Large intestine (tissue), 3 donors: ENCODE measurements at regions not wholly inside any gene's neighbourhood (a gene's known extent, or its start where the extent isn't known, plus 50 kb on each side); places are given as distances from the start of the nearest gene placed in this dataset.
A peak's percentile ranks its signal among the peaks of the same experiment; 100 is the strongest.
"Not testable (repeated sequence)": the region's sequence is repeated elsewhere in the genome, so short reads cannot be mapped to it uniquely, and the experiment has no call there.

Experiments
- DNase-seq, 2 donors: peaks; one replicate each; pipeline versions ENCODE4 v3.0.0 to v3.0.0-alpha.2; 2013
- H3K27ac ChIP-seq: one replicate; pipeline ENCODE4 v1.5.1; 2013; ENCODE audit warnings: low read length
- H3K27me3 ChIP-seq: 2 replicates; pipeline ENCODE4 v1.6.1; 2013; ENCODE audit warnings: low read length; ENCODE audit not compliant: control insufficient read depth, insufficient read depth
- H3K36me3 ChIP-seq: 2 replicates; pipeline ENCODE4 v1.6.1; 2013; ENCODE audit warnings: low read length; ENCODE audit not compliant: control insufficient read depth, insufficient read depth
- H3K4me1 ChIP-seq: one replicate; pipeline ENCODE4 v1.6.1; 2013; ENCODE audit warnings: low read length; ENCODE audit not compliant: control insufficient read depth, insufficient read depth
- H3K4me3 ChIP-seq: one replicate; pipeline ENCODE4 v1.5.1; 2013; ENCODE audit warnings: low read length
- H3K9me3 ChIP-seq: one replicate; pipeline ENCODE4 v1.6.1; 2013; ENCODE audit warnings: mild to moderate bottlenecking, low read depth, low read length, moderate library complexity; ENCODE audit not compliant: control insufficient read depth
- WGBS: methylation state at CpG from one replicate; pipeline ENCODE4 v1.1.5; 2013; ENCODE audit warnings: low lambda C conversion rate; ENCODE audit not compliant: insufficient coverage; 5-methylcytosine and 5-hydroxymethylcytosine counted together

- not testable (repeated sequence) for H3K4me1 ChIP-seq, H3K27ac ChIP-seq, H3K4me3 ChIP-seq, H3K9me3 ChIP-seq, DNase-seq, H3K36me3 ChIP-seq, H3K27me3 ChIP-seq
- WGBS, result no CpG with 5 or more reads among the region's 2 CpGs
Measured at GRCh38 chr2:110394769-110395168, 77.8 kb downstream of the LIMS4 start.

GRCh38 chr2:110392366-110392765 lies 80.2 kb downstream of the LIMS4 start:
- H3K4me1 ChIP-seq, H3K27me3 ChIP-seq, H3K36me3 ChIP-seq, DNase-seq, H3K9me3 ChIP-seq, H3K4me3 ChIP-seq, H3K27ac ChIP-seq: not testable (repeated sequence)
- WGBS, result no CpG with 5 or more reads among the region's 8 CpGs

- no CpG with 5 or more reads among the region's 5 CpGs for WGBS
- not testable (repeated sequence) for H3K9me3 ChIP-seq
Measured at GRCh38 chr2:110391035-110391418, 81.6 kb downstream of the LIMS4 start.

DNA sequence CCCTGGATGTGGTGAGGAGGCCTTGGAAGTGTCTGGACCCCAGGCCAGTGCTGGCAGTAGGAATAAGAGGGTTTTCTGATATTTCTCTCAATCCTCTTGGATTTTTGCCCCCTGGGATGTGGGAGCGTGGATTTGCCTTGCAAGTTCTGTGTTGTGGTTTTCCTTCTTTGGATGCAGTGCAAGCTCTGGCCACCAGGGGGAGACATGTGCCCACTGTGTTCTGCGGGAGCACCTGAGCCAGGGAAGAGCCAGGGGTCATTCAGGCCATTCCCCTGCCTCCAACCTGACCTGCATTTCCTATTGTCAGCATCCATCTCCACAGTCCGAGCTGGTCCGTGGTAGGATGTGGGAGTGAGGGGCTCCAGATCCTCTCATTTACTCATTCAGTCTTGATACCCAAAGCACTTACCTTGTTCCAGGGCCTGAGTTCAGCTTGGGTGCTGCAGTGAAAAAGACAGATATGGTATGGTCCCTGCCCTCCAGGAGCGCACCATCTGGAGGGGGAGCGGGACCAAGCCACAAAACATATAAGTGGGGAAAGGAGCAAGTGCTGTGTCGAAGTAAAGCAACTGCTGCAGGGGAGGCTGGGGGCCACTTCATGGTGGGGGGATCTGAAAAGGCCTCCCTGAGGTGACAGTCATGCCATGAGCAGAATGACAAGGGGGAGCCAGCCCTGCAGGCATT lies 82.1 kb downstream of the LIMS4 start:
- no CpG with 5 or more reads among the region's 7 CpGs for WGBS
- H3K9me3 ChIP-seq, H3K27me3 ChIP-seq, H3K36me3 ChIP-seq, H3K27ac ChIP-seq, H3K4me1 ChIP-seq, H3K4me3 ChIP-seq: not testable (repeated sequence)
- DNase-seq, result peak in 1 of 2 donors; percentile 1

More at GRCh38 chr2:110391035-110391418, 81.6 kb downstream of the LIMS4 start:
- H3K36me3 ChIP-seq, H3K27me3 ChIP-seq, DNase-seq, H3K27ac ChIP-seq, H3K4me3 ChIP-seq, H3K4me1 ChIP-seq: not testable (repeated sequence)

DNA sequence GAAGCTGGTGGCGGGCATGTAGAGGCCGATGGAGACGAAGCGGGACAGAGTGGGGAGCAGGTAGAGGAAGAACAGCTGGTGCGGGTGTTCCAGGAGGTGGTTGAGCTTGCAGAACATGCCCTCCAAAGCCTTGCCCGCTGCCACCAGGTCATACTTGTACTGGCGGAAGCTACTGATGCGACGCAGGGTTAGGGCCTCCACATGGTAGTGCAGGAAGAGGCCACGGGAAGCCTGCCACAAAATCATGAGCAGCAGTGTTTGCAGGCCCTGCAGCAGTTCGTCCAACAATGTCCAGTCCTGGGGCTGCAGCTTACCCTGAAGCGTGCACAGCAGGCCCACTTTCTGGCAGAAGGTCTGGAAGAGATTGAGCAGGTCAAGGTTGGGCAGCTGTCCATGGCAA lies 85.6 kb downstream of the LIMS4 start:
- not testable (repeated sequence) for DNase-seq

GRCh38 chr2:110386546-110386945 lies 86.1 kb downstream of the LIMS4 start:
- not testable (repeated sequence) for DNase-seq, H3K9me3 ChIP-seq, H3K27ac ChIP-seq, H3K4me1 ChIP-seq, H3K4me3 ChIP-seq, H3K27me3 ChIP-seq, H3K36me3 ChIP-seq
- no CpG with 5 or more reads among the region's 10 CpGs for WGBS

More for the DNA sequence above, 85.6 kb downstream of the LIMS4 start:
- no CpG with 5 or more reads among the region's 12 CpGs for WGBS
- H3K27ac ChIP-seq, H3K9me3 ChIP-seq, H3K4me3 ChIP-seq, H3K4me1 ChIP-seq, H3K36me3 ChIP-seq, H3K27me3 ChIP-seq: not testable (repeated sequence)

- not testable (repeated sequence) for DNase-seq, H3K27ac ChIP-seq, H3K27me3 ChIP-seq, H3K36me3 ChIP-seq, H3K4me3 ChIP-seq, H3K9me3 ChIP-seq, H3K4me1 ChIP-seq
- WGBS, result no CpG with 5 or more reads among the region's 13 CpGs
Measured at GRCh38 chr2:110384736-110385119, 87.9 kb downstream of the LIMS4 start.

DNA sequence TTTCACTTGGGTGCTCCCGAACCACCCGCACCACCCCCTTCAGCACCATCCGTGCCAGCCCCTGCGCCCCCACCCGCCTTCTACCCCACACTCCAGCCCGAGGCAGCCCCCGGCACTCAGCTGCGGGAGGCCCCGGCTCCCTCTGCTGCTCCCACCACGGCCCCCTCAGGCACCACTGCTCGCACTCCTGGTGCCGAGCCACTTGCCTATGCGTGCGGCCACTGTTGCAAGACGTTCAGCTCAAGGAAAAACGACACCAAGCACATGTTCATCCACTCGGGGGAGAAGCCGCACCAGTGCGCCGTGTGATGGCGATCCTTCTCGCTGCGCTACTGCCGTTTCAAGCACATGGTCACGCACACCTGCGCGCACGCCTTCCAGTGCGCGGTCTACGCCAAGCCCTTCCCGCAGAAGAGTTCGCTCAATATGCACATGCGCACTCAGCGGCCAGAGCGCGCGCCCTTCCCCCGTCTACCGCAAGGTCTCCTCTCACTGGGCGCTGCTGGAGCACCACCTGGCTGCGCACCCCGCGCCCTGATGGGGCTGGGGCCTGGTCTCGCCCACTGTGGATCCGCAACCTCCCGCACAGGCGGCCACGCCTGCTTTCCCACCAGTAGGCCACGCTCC lies 88.4 kb downstream of the LIMS4 start:
- not testable (repeated sequence) for DNase-seq, H3K36me3 ChIP-seq, H3K27ac ChIP-seq, H3K9me3 ChIP-seq, H3K4me3 ChIP-seq, H3K4me1 ChIP-seq, H3K27me3 ChIP-seq
- whole genome bisulfite sequencing, result no CpG with 5 or more reads among the region's 50 CpGs

DNA sequence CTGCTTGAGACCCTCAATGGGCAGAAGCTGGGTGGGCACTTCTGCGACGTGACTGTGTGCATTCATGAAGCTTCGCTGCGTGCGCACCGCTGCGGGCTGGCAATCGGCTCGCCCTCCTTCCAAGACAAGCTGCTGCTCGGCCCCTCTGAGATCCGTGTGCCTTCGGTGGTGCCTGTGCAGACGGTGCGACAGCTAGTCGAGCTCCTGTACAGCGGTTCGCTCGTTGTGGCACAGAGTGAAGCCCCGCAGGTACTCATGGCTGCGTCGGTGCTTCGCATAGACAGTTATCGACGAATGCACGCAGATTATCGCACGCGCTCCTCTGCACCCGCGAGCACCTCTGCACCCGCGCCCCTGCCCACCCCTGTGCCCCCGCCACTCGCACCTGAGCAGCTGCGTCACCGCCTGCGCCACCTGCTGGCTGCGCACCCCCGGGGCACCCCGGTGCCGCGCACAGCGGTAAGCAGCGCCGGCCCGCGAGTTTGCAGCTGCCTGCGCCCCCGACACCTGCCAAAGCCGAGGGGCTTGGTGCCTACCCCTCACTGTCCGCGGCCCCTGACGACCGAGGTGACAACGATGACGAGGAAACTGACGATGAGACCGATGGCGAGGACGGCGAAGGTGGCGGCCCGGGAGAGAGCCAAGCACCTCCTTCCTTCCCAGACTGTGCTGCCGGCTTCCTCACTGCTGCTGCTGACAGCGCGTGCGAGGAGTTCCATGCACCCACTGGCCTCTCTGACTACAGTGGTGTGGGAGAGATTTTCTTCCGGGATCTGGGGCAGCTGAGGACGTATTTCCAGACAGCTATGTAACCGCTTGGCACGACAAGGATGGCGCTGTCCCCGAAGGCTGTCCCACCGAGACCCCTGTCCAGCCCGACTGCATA lies 89.2 kb downstream of the LIMS4 start:
- H3K27me3 ChIP-seq, H3K9me3 ChIP-seq, H3K4me1 ChIP-seq, H3K4me3 ChIP-seq, DNase-seq, H3K27ac ChIP-seq, H3K36me3 ChIP-seq: not testable (repeated sequence)
- WGBS, result no CpG with 5 or more reads among the region's 75 CpGs

DNA sequence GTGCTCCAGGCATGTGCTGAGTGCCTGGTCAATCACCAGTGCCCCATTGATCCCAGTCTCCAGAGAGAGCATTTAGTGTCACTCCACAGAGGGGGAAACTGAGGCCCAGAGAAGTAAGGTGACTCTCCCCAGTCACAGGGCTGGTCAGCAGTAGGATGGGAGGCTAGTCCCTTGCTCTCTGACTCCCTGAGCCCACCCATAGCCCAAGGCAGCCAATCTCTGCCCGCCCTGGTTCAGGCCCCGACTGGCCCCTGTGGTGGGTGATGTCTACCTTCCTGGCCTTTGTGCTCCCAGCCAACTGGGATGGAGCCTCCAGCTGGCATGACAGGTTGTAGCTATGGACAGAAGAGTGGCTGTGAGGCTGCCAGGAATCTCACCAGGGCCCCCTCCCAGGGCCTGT lies 99.1 kb downstream of the LIMS4 start:
- H3K4me1 ChIP-seq, DNase-seq, H3K4me3 ChIP-seq, H3K27ac ChIP-seq, H3K27me3 ChIP-seq, H3K9me3 ChIP-seq, H3K36me3 ChIP-seq: not testable (repeated sequence)
- no CpG with 5 or more reads among the region's 2 CpGs for WGBS
